Mammary epithelial cell (primary cell): ENCODE measurements at regions not wholly inside any gene's neighbourhood (a gene's known extent, or its start where the extent isn't known, plus 50 kb on each side); places are given as distances from the start of the nearest gene placed in this dataset.
"Not testable (repeated sequence)": the region's sequence is repeated elsewhere in the genome, so short reads cannot be mapped to it uniquely, and the experiment has no call there.

ENCODE experiments used
- EZH2 ChIP-seq: IDR thresholded peaks from 2 replicates; pipeline ENCODE4 v1.6.1; 2012; ENCODE audit warnings: low read length, inconsistent platforms, borderline replicate concordance
- TF ChIP-seq, protein P1 (sequence below), 2 donors: IDR thresholded peaks in 1 of 2; conservative IDR thresholded peaks in 1 of 2; 2 replicates each; pipeline ENCODE4 v1.5.1; 2011 to 2012; ENCODE audit warnings: inconsistent platforms in 2 of 2, low read length in 2 of 2, mild to moderate bottlenecking in 2 of 2, control low read depth in 1 of 2, low read depth in 1 of 2; ENCODE audit not compliant: insufficient read depth in 1 of 2; ENCODE audit errors: extremely low read depth in 1 of 2

DNA sequence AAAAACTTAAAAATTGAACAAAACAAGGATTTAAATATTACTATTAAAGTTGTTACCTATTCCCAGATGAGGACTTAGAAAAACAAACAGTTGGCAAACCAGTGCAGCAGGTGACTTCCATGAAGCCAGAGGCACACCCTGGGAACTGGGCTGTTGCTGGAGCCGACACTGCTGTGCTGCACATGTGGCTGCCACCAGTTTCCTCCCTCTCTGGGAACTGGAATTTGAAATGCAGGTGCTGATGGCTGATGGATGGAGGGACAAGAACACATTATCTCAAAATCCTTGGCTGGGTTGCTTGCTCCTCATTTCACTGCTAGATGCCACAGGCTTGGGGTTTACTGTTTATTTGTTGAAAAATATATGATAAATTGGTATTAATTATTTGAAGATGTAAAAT, 471.2 kb upstream of the NDN start:
- TF ChIP-seq, protein P1, sequence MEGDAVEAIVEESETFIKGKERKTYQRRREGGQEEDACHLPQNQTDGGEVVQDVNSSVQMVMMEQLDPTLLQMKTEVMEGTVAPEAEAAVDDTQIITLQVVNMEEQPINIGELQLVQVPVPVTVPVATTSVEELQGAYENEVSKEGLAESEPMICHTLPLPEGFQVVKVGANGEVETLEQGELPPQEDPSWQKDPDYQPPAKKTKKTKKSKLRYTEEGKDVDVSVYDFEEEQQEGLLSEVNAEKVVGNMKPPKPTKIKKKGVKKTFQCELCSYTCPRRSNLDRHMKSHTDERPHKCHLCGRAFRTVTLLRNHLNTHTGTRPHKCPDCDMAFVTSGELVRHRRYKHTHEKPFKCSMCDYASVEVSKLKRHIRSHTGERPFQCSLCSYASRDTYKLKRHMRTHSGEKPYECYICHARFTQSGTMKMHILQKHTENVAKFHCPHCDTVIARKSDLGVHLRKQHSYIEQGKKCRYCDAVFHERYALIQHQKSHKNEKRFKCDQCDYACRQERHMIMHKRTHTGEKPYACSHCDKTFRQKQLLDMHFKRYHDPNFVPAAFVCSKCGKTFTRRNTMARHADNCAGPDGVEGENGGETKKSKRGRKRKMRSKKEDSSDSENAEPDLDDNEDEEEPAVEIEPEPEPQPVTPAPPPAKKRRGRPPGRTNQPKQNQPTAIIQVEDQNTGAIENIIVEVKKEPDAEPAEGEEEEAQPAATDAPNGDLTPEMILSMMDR (conservative IDR thresholded peaks at IDR 0.05 in 1 of 2, IDR thresholded peaks at IDR 0.05 in 1 of 2; ENCODE audit: extremely low read depth in 1 of 2, insufficient read depth in 1 of 2, low read depth in 1 of 2, low read length in 2 of 2) = not testable (repeated sequence)
- TF ChIP-seq EZH2 = not testable (repeated sequence)
